ENCODE measurements at regions not wholly inside any gene's neighbourhood (a gene's known extent, or its start where the extent isn't known, plus 50 kb on each side); places are given as distances from the start of the nearest gene placed in this dataset.
A peak's percentile ranks its signal among the peaks of the same experiment; 100 is the strongest.
"Not testable (repeated sequence)": the region's sequence is repeated elsewhere in the genome, so short reads cannot be mapped to it uniquely, and the experiment has no call there.

GRCh38 chr11:67820081-67820480 is 145.7 kb upstream of the ALDH3B2 start (continued):
- TF ChIP-seq, protein P1, sequence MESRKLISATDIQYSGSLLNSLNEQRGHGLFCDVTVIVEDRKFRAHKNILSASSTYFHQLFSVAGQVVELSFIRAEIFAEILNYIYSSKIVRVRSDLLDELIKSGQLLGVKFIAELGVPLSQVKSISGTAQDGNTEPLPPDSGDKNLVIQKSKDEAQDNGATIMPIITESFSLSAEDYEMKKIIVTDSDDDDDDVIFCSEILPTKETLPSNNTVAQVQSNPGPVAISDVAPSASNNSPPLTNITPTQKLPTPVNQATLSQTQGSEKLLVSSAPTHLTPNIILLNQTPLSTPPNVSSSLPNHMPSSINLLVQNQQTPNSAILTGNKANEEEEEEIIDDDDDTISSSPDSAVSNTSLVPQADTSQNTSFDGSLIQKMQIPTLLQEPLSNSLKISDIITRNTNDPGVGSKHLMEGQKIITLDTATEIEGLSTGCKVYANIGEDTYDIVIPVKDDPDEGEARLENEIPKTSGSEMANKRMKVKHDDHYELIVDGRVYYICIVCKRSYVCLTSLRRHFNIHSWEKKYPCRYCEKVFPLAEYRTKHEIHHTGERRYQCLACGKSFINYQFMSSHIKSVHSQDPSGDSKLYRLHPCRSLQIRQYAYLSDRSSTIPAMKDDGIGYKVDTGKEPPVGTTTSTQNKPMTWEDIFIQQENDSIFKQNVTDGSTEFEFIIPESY (IDR thresholded peaks at IDR 0.05; ENCODE audit: extremely low read depth, insufficient replicate concordance, low read length): no peak

GRCh38 chr11:67817558-67817957 is 143.1 kb upstream of the ALDH3B2 start:
- H3K9ac ChIP-seq (ENCODE audit: low read length); H3K4me3 ChIP-seq (replicated peaks in 1 of 2; ENCODE audit: low read depth in 1 of 2, low read length in 2 of 2); BruUV-seq (replicated peaks); ATAC-seq; H3K36me3 ChIP-seq (ENCODE audit: control insufficient read depth in 1 of 2, insufficient read depth in 2 of 2, low read length in 2 of 2); CTCF ChIA-PET; POLR2A ChIA-PET; H3K27me3 ChIP-seq (ENCODE audit: insufficient read depth, low read length); H3K9me3 ChIP-seq (ENCODE audit: control insufficient read depth in 1 of 2, insufficient read depth in 1 of 2, low read depth in 1 of 2, low read length in 2 of 2); intact Hi-C loops (cut with micrococcal nuclease); H3K79me2 ChIP-seq (ENCODE audit: insufficient read depth, low read length); DNase-seq (ENCODE audit: low read depth, low spot score); H3K4me1 ChIP-seq (ENCODE audit: control insufficient read depth in 1 of 2, insufficient read depth in 2 of 2, low read length in 2 of 2); H2AFZ ChIP-seq (ENCODE audit: low read depth, low read length, poor library complexity, severe bottlenecking); H3K9me2 ChIP-seq (ENCODE audit: insufficient read depth); H4K20me1 ChIP-seq (ENCODE audit: insufficient read depth); H3K4me2 ChIP-seq (ENCODE audit: low read length); H3K27ac ChIP-seq (ENCODE audit: low read depth, low read length); RAD21 ChIA-PET (ENCODE audit: low non-redundant PET in 1 of 2, low total read pairs in 2 of 2, uncharacterized antibody in 2 of 2, unreplicated experiment in 2 of 2): not testable (repeated sequence)

- H2AFZ ChIP-seq (ENCODE audit: low read depth, low read length, poor library complexity, severe bottlenecking); H4K20me1 ChIP-seq (ENCODE audit: insufficient read depth); CTCF ChIA-PET; BruUV-seq (replicated peaks); H3K79me2 ChIP-seq (ENCODE audit: insufficient read depth, low read length); H3K9me3 ChIP-seq (ENCODE audit: control insufficient read depth in 1 of 2, insufficient read depth in 1 of 2, low read depth in 1 of 2, low read length in 2 of 2); H3K4me2 ChIP-seq (ENCODE audit: low read length); H3K9me2 ChIP-seq (ENCODE audit: insufficient read depth); H3K27ac ChIP-seq (ENCODE audit: low read depth, low read length); RAD21 ChIA-PET (ENCODE audit: low non-redundant PET in 1 of 2, low total read pairs in 2 of 2, uncharacterized antibody in 2 of 2, unreplicated experiment in 2 of 2); ATAC-seq; H3K9ac ChIP-seq (ENCODE audit: low read length); H3K4me3 ChIP-seq (replicated peaks in 1 of 2; ENCODE audit: low read depth in 1 of 2, low read length in 2 of 2); DNase-seq (ENCODE audit: low read depth, low spot score); H3K36me3 ChIP-seq (ENCODE audit: control insufficient read depth in 1 of 2, insufficient read depth in 2 of 2, low read length in 2 of 2); POLR2A ChIA-PET; H3K27me3 ChIP-seq (ENCODE audit: insufficient read depth, low read length): not testable (repeated sequence)
- intact Hi-C loops (cut with micrococcal nuclease): loop anchor here (10.0 kb wide), 1 partner anchor 164 kb away; no protein-coding TSS in a partner anchor
- H3K4me1 ChIP-seq (ENCODE audit: control insufficient read depth in 1 of 2, insufficient read depth in 2 of 2, low read length in 2 of 2): peaks cover 6 to 13% of the 10 kb centered on the region in 2 experiments; a peak in 3 of 4 replicates
Measured at GRCh38 chr11:67809301-67809700, 134.9 kb upstream of the ALDH3B2 start.

DNA sequence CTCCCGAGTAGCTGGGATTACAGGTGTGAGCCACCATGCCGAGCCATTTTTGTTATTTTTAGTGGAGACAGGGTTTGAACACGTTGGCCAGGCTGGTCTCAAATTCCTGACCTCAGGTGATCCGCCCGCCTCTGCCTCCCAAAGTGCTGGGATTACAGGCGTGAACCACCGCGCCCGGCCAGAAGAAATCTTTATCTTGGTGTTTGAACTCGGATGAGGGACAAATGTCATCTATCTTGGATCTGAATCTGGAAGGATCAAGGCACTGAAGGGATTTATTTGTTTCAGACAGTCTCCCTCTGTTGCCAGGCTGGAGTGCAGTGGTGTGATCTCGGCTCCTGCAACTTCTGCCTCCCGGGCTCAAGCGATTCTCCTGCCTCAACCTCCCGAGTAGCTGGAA is 133.5 kb upstream of the ALDH3B2 start:
- RAD21 ChIA-PET (ENCODE audit: low non-redundant PET in 1 of 2, low total read pairs in 2 of 2, uncharacterized antibody in 2 of 2, unreplicated experiment in 2 of 2); H3K4me3 ChIP-seq (replicated peaks in 1 of 2; ENCODE audit: low read depth in 1 of 2, low read length in 2 of 2); H3K9ac ChIP-seq (ENCODE audit: low read length); H2AFZ ChIP-seq (ENCODE audit: low read depth, low read length, poor library complexity, severe bottlenecking); H3K27me3 ChIP-seq (ENCODE audit: insufficient read depth, low read length); H3K9me3 ChIP-seq (ENCODE audit: control insufficient read depth in 1 of 2, insufficient read depth in 1 of 2, low read depth in 1 of 2, low read length in 2 of 2); BruUV-seq (replicated peaks); H3K79me2 ChIP-seq (ENCODE audit: insufficient read depth, low read length); H3K4me2 ChIP-seq (ENCODE audit: low read length); CTCF ChIA-PET; POLR2A ChIA-PET; H3K9me2 ChIP-seq (ENCODE audit: insufficient read depth); H3K36me3 ChIP-seq (ENCODE audit: control insufficient read depth in 1 of 2, insufficient read depth in 2 of 2, low read length in 2 of 2); H3K27ac ChIP-seq (ENCODE audit: low read depth, low read length); ATAC-seq; H4K20me1 ChIP-seq (ENCODE audit: insufficient read depth); DNase-seq (ENCODE audit: low read depth, low spot score): not testable (repeated sequence)
- H3K4me1 ChIP-seq (ENCODE audit: control insufficient read depth in 1 of 2, insufficient read depth in 2 of 2, low read length in 2 of 2): peaks cover 15 to 27% of the 10 kb centered on the region in 2 experiments
- intact Hi-C loops (cut with micrococcal nuclease): loop anchor here (10.0 kb wide), 1 partner anchor 163 kb away; no protein-coding TSS in a partner anchor

- CTCF ChIA-PET: not testable (repeated sequence)
- peak overlapping the region; percentile 66 for H3K4me2 ChIP-seq (ENCODE audit: low read length)
Measured at GRCh38 chr11:67806728-67807235, 132.4 kb upstream of the ALDH3B2 start.

More at GRCh38 chr11:67806728-67807235, 132.4 kb upstream of the ALDH3B2 start:
- DNase-seq (ENCODE audit: low read depth, low spot score); POLR2A ChIA-PET; H3K79me2 ChIP-seq (ENCODE audit: insufficient read depth, low read length); BruUV-seq (replicated peaks); H3K27me3 ChIP-seq (ENCODE audit: insufficient read depth, low read length); H3K4me3 ChIP-seq (replicated peaks in 1 of 2; ENCODE audit: low read depth in 1 of 2, low read length in 2 of 2); RAD21 ChIA-PET (ENCODE audit: low non-redundant PET in 1 of 2, low total read pairs in 2 of 2, uncharacterized antibody in 2 of 2, unreplicated experiment in 2 of 2); H3K36me3 ChIP-seq (ENCODE audit: control insufficient read depth in 1 of 2, insufficient read depth in 2 of 2, low read length in 2 of 2); H2AFZ ChIP-seq (ENCODE audit: low read depth, low read length, poor library complexity, severe bottlenecking); H3K9me2 ChIP-seq (ENCODE audit: insufficient read depth); H3K27ac ChIP-seq (ENCODE audit: low read depth, low read length); H3K9ac ChIP-seq (ENCODE audit: low read length); H4K20me1 ChIP-seq (ENCODE audit: insufficient read depth); ATAC-seq; H3K9me3 ChIP-seq (ENCODE audit: control insufficient read depth in 1 of 2, insufficient read depth in 1 of 2, low read depth in 1 of 2, low read length in 2 of 2): not testable (repeated sequence)
- intact Hi-C loops (cut with micrococcal nuclease): loop anchor here (10.0 kb wide), 1 partner anchor 162 kb away; no protein-coding TSS in a partner anchor
- H3K4me1 ChIP-seq (ENCODE audit: control insufficient read depth in 1 of 2, insufficient read depth in 2 of 2, low read length in 2 of 2): peaks cover 15 to 28% of the 10 kb centered on the region in 2 experiments

All from HCT116 (cell line).